NT2/D1 (cell line): ENCODE measurements at regions not wholly inside any gene's neighbourhood (a gene's known extent, or its start where the extent isn't known, plus 50 kb on each side); places are given as distances from the start of the nearest gene placed in this dataset.

Source experiments
- DNase-seq: peaks from one replicate; pipeline ENCODE4 v3.0.0-alpha.2; 2011; ENCODE audit warnings: low read depth, low spot score
- H3K27me3 ChIP-seq: 2 replicates; pipeline ENCODE4 v1.6.0; 2011; ENCODE audit warnings: mild to moderate bottlenecking; ENCODE audit not compliant: insufficient read length, insufficient read depth
- H3K36me3 ChIP-seq: 2 replicates; pipeline ENCODE4 v1.6.1; 2011; ENCODE audit warnings: mild to moderate bottlenecking, low read length, mixed read lengths; ENCODE audit not compliant: insufficient read depth, insufficient read length
- H3K4me1 ChIP-seq: 2 replicates; pipeline ENCODE4 v1.5.1; 2011; ENCODE audit not compliant: insufficient read depth, insufficient read length
- H3K4me3 ChIP-seq: 2 replicates; pipeline ENCODE4 v1.5.1; 2011; ENCODE audit warnings: low read depth; ENCODE audit not compliant: insufficient read length
- H3K9ac ChIP-seq: 2 replicates; pipeline ENCODE4 v1.6.0; 2011; ENCODE audit warnings: low read depth; ENCODE audit not compliant: insufficient read length
- H3K9me3 ChIP-seq: 2 replicates; pipeline ENCODE4 v1.5.1; 2011; ENCODE audit warnings: mild to moderate bottlenecking, low read length; ENCODE audit not compliant: insufficient read depth
- SUZ12 ChIP-seq: IDR thresholded peaks from 2 replicates; pipeline ENCODE4 v1.6.1; 2011; ENCODE audit not compliant: insufficient read length, insufficient read depth; ENCODE audit errors: extremely low read depth
- YY1 ChIP-seq: IDR thresholded peaks from 2 replicates; pipeline ENCODE4 v1.6.1; 2011; ENCODE audit not compliant: insufficient read length, insufficient read depth
- ZNF274 ChIP-seq: IDR thresholded peaks from 2 replicates; pipeline ENCODE4 v1.6.1; 2011; ENCODE audit warnings: mild to moderate bottlenecking, low read depth, low read length

DNA sequence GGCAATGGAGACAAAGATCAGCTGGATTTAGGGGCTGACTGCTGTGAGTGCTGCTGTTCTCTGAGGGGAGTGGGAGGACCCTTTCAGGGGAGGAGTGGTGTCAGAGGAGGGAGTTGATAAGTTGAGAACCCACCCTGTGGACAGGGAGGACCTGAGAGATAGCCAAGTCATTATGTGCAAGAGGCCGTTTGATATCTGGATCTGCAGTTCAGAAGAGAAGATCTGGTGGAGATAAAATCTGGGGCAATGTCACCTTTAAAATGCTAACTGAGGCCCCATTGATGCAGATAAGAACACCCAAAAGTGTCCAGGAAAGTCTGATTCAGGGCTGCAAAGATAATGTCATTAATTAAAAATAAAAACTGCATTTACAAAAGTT lies 256.1 kb upstream of the HES1 start:
- TF ChIP-seq SUZ12 (no peak), ZNF274 (no peak), YY1 (no peak)
- Histone ChIP-seq H3K4me3 (no peak overlapping the region), H3K36me3 (no peaks in the 10 kb centered on the region), H3K9ac (no peak overlapping the region), H3K9me3 (no peaks in the 10 kb centered on the region), H3K4me1 (peaks cover 7% of the 10 kb centered on the region), H3K27me3 (peaks cover 6% of the 10 kb centered on the region)
- no peak for DNase-seq

DNA sequence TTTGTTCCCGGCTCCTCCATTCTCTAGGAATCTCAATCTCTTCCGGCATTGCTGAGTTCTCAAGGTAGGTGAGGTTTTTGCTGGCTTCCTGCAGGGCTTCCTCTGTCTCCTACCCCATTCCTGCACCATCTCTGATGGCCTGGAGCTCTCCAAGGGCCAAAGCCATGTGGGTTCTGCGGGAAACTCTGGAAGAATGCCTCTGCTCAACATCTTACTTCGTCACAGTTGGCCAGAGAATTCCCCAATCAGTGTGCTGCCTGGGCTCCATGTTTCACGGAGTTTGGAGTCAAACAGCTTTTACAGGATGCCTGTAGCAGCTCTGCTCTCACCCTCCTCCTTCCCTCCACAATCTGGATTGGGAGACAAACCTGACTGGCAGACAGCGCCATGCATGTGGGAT lies 253.9 kb upstream of the HES1 start:
- TF ChIP-seq SUZ12 (no peak), ZNF274 (no peak), YY1 (no peak)
- H3K36me3 ChIP-seq: no peaks in the 10 kb centered on the region
- no peak overlapping the region for H3K4me3 ChIP-seq
- no peak overlapping the region for H3K9ac ChIP-seq
- H3K4me1 ChIP-seq: peaks cover 3% of the 10 kb centered on the region
- DNase-seq: no peak
- peaks cover 6% of the 10 kb centered on the region for H3K27me3 ChIP-seq
- no peaks in the 10 kb centered on the region for H3K9me3 ChIP-seq

DNA sequence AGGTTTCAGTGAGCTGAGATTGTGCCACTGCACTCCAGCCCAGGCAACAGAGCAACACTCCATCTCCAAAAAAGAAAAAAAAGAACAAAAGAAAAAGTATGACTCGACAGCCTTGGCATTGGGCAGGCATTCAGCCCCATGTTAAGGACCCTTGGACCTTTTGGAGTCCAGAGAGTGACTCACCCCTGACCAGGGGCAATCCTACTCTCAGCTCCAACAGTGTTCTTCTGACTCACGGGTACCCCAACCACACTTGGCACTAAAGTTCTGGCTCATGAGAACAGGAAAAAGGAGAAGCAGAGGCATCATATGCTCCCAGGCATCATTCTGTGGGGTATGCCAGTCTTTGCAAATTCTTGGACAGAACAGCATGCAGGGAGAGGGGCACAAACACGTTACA lies 252.4 kb upstream of the HES1 start:
- DNase-seq: no peak
- Histone ChIP-seq H3K4me1 (peaks cover 3% of the 10 kb centered on the region), H3K36me3 (no peaks in the 10 kb centered on the region), H3K4me3 (no peak overlapping the region), H3K9me3 (no peaks in the 10 kb centered on the region), H3K27me3 (peaks cover 6% of the 10 kb centered on the region), H3K9ac (no peak overlapping the region)
- TF ChIP-seq SUZ12: no peak
- TF ChIP-seq YY1: no peak
- TF ChIP-seq ZNF274: no peak

DNA sequence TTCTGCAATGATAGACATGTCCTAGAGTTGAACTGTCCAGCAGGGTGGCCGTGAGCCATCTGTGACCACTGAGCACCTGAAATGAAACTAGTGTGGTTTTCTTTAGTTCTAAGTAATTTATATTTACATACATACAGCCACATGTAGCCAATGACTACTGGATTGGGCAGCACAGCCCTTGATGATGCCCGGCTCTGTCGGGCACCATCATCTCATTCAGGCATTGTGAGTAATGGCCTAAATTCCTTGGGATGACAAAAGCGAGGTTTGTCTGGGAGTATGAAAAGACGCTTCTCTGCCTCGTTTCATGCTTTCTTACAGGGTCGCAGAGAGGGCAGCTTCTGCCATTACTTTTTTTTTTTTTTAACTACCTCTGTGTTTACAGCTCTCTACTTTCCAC lies 251.9 kb upstream of the HES1 start:
- H3K36me3 ChIP-seq: no peaks in the 10 kb centered on the region
- peaks cover 6% of the 10 kb centered on the region for H3K27me3 ChIP-seq
- no peak overlapping the region for H3K9ac ChIP-seq
- H3K4me1 ChIP-seq: peaks cover 3% of the 10 kb centered on the region
- TF ChIP-seq SUZ12 (no peak), ZNF274 (no peak), YY1 (no peak)
- no peak overlapping the region for H3K4me3 ChIP-seq
- H3K9me3 ChIP-seq: no peaks in the 10 kb centered on the region
- DNase-seq: no peak

DNA sequence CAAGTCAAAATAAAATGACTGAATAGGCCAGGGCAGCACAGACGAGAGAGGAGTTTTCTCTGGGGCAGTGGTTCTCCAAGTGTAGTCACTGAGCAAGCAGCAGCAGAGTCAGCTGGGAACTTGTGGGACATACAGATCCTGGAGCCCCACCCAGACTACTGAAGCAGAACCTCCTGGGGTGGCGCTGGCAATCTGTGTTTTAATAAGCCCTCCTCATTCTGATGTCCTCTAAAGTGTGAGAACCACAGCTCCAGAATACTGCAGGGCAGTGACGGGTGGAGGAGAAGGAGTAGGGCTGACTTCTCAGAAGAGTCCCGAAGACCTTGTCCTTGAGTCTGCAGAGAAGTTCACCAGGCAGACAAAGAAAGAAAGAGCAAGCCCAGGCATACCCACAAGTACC lies 251.3 kb upstream of the HES1 start:
- Histone ChIP-seq H3K36me3 (no peaks in the 10 kb centered on the region), H3K4me3 (no peak overlapping the region), H3K9me3 (no peaks in the 10 kb centered on the region), H3K4me1 (peaks cover 2% of the 10 kb centered on the region), H3K9ac (no peak overlapping the region), H3K27me3 (peaks cover 6% of the 10 kb centered on the region)
- TF ChIP-seq YY1: no peak
- DNase-seq: no peak

DNA sequence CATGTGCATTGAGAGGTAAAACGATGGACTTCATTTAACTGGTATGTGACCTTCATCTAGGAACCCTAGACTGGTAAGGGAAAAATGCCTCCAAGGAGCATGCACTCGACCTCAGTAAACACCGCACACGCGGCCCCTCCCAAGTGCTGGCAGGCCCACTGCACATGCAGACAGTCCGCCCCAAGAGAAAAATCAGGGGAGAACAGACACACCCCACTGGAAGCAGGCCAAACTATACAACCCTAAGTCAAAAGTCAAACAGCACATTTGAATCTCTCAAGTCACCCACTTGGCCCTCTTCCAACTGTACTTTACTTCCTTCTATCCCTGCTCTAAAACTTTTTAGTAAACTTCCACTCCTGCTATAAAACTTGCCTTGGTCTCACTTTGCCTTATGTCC lies 250.1 kb upstream of the HES1 start:
- Histone ChIP-seq H3K27me3 (peaks cover 6% of the 10 kb centered on the region), H3K4me1 (no peaks in the 10 kb centered on the region), H3K36me3 (no peaks in the 10 kb centered on the region), H3K9me3 (no peaks in the 10 kb centered on the region), H3K4me3 (no peak overlapping the region), H3K9ac (no peak overlapping the region)
- TF ChIP-seq YY1: no peak
- no peak for TF ChIP-seq SUZ12
- no peak for TF ChIP-seq ZNF274
- no peak for DNase-seq

DNA sequence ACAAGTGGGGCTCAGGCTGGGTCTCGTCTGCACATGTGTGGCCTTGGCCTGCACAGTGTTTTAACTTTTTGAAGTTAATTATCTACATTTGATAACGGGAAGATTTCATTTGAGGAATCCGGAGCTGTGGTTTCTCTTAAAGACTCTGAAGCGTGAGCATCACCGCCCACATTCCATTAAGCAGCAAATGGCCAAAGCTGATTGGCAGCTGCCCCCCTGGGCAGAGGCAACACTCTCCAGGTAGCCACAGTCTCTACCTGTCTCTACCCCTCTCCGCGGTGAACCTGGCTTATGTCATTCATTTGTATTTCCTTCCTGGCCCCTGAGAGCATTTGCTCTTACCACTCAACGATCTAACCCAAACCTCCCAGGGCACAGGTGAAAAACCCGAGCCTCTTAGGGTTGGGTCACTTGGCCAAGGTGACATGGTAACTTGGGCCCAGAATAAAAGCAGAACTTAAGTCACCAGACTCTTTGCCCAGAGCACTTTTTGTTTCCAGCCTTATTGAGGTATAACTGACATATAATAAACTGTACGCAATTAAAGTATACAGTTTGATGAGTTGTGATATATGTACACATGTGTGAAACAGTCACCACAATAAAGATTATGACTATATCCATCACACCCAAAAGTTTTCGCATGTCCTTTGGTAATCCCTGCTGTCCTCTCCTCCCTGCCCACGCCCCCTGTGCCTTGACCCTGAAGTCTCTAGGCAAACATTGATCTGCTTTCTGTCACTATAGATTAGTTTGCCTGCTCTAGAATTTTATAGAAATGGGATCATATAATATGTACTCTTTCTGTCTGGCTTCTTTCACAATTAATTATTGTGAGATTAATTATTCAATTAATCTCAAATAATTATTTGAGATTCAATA lies 245.7 kb upstream of the HES1 start:
- Histone ChIP-seq H3K9me3 (no peaks in the 10 kb centered on the region), H3K36me3 (no peaks in the 10 kb centered on the region), H3K4me1 (no peaks in the 10 kb centered on the region), H3K4me3 (no peak overlapping the region), H3K9ac (no peak overlapping the region), H3K27me3 (no peaks in the 10 kb centered on the region)
- TF ChIP-seq YY1: no peak
- TF ChIP-seq ZNF274: no peak
- DNase-seq: no peak
